Neural cell (in vitro differentiated cells): ENCODE measurements at regions not wholly inside any gene's neighbourhood (a gene's known extent, or its start where the extent isn't known, plus 50 kb on each side); places are given as distances from the start of the nearest gene placed in this dataset.

Experiments
- H2AFZ ChIP-seq: fragments of 200-600, 300-800 bp; sonication (generic), shearing (Covaris generic); 2 replicates; pipeline ENCODE4 v1.6.0; 2014; ENCODE audit warnings: low read depth, mild to moderate bottlenecking, antibody characterized with exemption, low read length, moderate library complexity
- H3F3A ChIP-seq: fragments of 200-600 bp; shearing (Covaris generic); 2 replicates; pipeline ENCODE4 v1.6.1; 2016; ENCODE audit warnings: mild to moderate bottlenecking, moderate library complexity, mixed read lengths, antibody characterized with exemption, low read length; ENCODE audit not compliant: insufficient read depth, poor library complexity, severe bottlenecking
- H3K27ac ChIP-seq: fragments of 200-600, 300-800 bp; sonication (generic), shearing (Covaris generic); 2 replicates; pipeline ENCODE4 v1.5.1; 2014; ENCODE audit warnings: mild to moderate bottlenecking, low read length, moderate library complexity
- H3K27me3 ChIP-seq: fragments of 300-800, 200-600 bp; sonication (generic), shearing (Covaris generic); 2 replicates; pipeline ENCODE4 v1.6.0; 2014; ENCODE audit warnings: mild to moderate bottlenecking, low read depth, low read length, moderate library complexity; ENCODE audit not compliant: insufficient read depth
- H3K36me3 ChIP-seq: fragments of 300-800, 200-600 bp; sonication (generic), shearing (Covaris generic); 2 replicates; pipeline ENCODE4 v1.5.1; 2014; ENCODE audit warnings: mild to moderate bottlenecking, antibody characterized with exemption, low read length, moderate library complexity; ENCODE audit not compliant: insufficient read depth
- H3K4me2 ChIP-seq: fragments of 300-800, 200-600 bp; sonication (generic), shearing (Covaris generic); 2 replicates; pipeline ENCODE4 v1.6.0; 2014; ENCODE audit warnings: mild to moderate bottlenecking, low read length
- H3K4me3 ChIP-seq: fragments of 300-800, 200-600 bp; sonication (generic), shearing (Covaris generic); 2 replicates; pipeline ENCODE4 v1.5.1; 2014; ENCODE audit warnings: mild to moderate bottlenecking, low read length, moderate library complexity
- H3K79me2 ChIP-seq: fragments of 200-600 bp; shearing (Covaris generic); replicated peaks from 2 replicates; pipeline ENCODE4 v1.6.0; 2014; ENCODE audit warnings: mild to moderate bottlenecking, low read length, moderate library complexity; ENCODE audit not compliant: insufficient read depth
- H3K9ac ChIP-seq: fragments of 300-800, 200-600 bp; sonication (generic), shearing (Covaris generic); 2 replicates; pipeline ENCODE4 v1.6.1; 2016; ENCODE audit warnings: mild to moderate bottlenecking, low read length, mixed read lengths
- H3K9me2 ChIP-seq: fragments of 200-600 bp; shearing (Covaris generic); 2 replicates; pipeline ENCODE4 v1.6.1; 2016; ENCODE audit warnings: mild to moderate bottlenecking, low read length, mixed read lengths; ENCODE audit not compliant: insufficient read depth
- H3K9me3 ChIP-seq: fragments of 200-600, 300-800 bp; sonication (generic), shearing (Covaris generic); 2 replicates; pipeline ENCODE4 v1.6.1; 2016; ENCODE audit warnings: mild to moderate bottlenecking, mixed run types, low read length, moderate library complexity, mixed read lengths
- H4K20me1 ChIP-seq: fragments of 200-600 bp; shearing (Covaris generic); 2 replicates; pipeline ENCODE4 v1.6.1; 2016; ENCODE audit warnings: mild to moderate bottlenecking, mixed run types; ENCODE audit not compliant: insufficient read depth
- EP300 ChIP-seq: fragments of 450-650 bp; conservative IDR thresholded peaks from 2 replicates; pipeline ENCODE4 v1.6.1; 2014; ENCODE audit warnings: antibody characterized with exemption, mild to moderate bottlenecking, moderate library complexity; ENCODE audit not compliant: poor library complexity, severe bottlenecking
- EZH2 ChIP-seq: fragments of 200-600, 300-800 bp; shearing (Covaris generic), sonication (generic); IDR thresholded peaks from 2 replicates; pipeline ENCODE4 v1.6.1; 2014; ENCODE audit warnings: antibody characterized with exemption, low read length, borderline replicate concordance, mild to moderate bottlenecking; ENCODE audit not compliant: insufficient read depth, poor library complexity, severe bottlenecking
- MXI1 ChIP-seq: fragments of 450-650 bp; conservative IDR thresholded peaks from 2 replicates; pipeline ENCODE4 v1.6.1; 2014; ENCODE audit warnings: antibody characterized with exemption, mild to moderate bottlenecking; ENCODE audit not compliant: poor library complexity, severe bottlenecking
- POLR2AphosphoS5 ChIP-seq: IDR thresholded peaks from 2 replicates; pipeline ENCODE4 v1.6.1; 2012
- RAD21 ChIP-seq: fragments of 450-650 bp; conservative IDR thresholded peaks from 2 replicates; pipeline ENCODE4 v1.6.1; 2014; ENCODE audit warnings: antibody characterized with exemption, mild to moderate bottlenecking, moderate library complexity
- SMC3 ChIP-seq: fragments of 450-650 bp; conservative IDR thresholded peaks from 2 replicates; pipeline ENCODE4 v1.6.1; 2014; ENCODE audit warnings: antibody characterized with exemption, mild to moderate bottlenecking, moderate library complexity; ENCODE audit not compliant: poor library complexity
- TAF1 ChIP-seq: IDR thresholded peaks from 2 replicates; pipeline ENCODE4 v1.6.1; 2012; ENCODE audit warnings: low read depth
- TF ChIP-seq, protein P1 (sequence below): IDR thresholded peaks from 2 replicates; pipeline ENCODE4 v1.6.1; 2012; ENCODE audit warnings: borderline replicate concordance
- TF ChIP-seq, protein P2 (sequence below): fragments of 450-650 bp; IDR thresholded peaks from 2 replicates; pipeline ENCODE4 v1.5.1; 2014; ENCODE audit warnings: antibody characterized with exemption, mild to moderate bottlenecking, moderate library complexity; ENCODE audit not compliant: poor library complexity, severe bottlenecking

DNA sequence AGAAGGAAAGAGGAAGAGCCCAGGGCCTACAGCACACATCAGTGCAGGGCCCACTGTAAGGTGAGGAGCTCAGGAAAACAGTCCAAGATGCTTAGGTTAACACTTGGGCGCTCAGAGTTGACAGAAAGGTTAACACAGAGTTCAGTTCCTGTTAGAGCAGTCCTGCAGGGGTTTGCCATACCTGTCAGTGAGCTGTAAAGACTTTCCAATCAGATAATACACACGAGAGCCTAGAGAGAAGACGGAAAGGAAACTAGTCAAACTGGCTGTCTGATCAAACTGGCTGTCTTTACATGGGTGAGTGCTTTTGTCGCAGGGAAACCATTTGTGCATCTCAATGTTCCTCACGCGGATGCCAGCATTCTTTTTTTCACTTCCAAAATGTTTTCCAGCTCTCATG is 61.4 kb upstream of the ARHGEF26 start:
- no peaks in the 10 kb centered on the region for H3K9me2 ChIP-seq
- H3K4me2 ChIP-seq: no peak overlapping the region
- no peak for TF ChIP-seq RAD21
- TF ChIP-seq, protein P1, sequence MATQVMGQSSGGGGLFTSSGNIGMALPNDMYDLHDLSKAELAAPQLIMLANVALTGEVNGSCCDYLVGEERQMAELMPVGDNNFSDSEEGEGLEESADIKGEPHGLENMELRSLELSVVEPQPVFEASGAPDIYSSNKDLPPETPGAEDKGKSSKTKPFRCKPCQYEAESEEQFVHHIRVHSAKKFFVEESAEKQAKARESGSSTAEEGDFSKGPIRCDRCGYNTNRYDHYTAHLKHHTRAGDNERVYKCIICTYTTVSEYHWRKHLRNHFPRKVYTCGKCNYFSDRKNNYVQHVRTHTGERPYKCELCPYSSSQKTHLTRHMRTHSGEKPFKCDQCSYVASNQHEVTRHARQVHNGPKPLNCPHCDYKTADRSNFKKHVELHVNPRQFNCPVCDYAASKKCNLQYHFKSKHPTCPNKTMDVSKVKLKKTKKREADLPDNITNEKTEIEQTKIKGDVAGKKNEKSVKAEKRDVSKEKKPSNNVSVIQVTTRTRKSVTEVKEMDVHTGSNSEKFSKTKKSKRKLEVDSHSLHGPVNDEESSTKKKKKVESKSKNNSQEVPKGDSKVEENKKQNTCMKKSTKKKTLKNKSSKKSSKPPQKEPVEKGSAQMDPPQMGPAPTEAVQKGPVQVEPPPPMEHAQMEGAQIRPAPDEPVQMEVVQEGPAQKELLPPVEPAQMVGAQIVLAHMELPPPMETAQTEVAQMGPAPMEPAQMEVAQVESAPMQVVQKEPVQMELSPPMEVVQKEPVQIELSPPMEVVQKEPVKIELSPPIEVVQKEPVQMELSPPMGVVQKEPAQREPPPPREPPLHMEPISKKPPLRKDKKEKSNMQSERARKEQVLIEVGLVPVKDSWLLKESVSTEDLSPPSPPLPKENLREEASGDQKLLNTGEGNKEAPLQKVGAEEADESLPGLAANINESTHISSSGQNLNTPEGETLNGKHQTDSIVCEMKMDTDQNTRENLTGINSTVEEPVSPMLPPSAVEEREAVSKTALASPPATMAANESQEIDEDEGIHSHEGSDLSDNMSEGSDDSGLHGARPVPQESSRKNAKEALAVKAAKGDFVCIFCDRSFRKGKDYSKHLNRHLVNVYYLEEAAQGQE: no peak
- TF ChIP-seq POLR2AphosphoS5: no peak
- TF ChIP-seq, protein P2, sequence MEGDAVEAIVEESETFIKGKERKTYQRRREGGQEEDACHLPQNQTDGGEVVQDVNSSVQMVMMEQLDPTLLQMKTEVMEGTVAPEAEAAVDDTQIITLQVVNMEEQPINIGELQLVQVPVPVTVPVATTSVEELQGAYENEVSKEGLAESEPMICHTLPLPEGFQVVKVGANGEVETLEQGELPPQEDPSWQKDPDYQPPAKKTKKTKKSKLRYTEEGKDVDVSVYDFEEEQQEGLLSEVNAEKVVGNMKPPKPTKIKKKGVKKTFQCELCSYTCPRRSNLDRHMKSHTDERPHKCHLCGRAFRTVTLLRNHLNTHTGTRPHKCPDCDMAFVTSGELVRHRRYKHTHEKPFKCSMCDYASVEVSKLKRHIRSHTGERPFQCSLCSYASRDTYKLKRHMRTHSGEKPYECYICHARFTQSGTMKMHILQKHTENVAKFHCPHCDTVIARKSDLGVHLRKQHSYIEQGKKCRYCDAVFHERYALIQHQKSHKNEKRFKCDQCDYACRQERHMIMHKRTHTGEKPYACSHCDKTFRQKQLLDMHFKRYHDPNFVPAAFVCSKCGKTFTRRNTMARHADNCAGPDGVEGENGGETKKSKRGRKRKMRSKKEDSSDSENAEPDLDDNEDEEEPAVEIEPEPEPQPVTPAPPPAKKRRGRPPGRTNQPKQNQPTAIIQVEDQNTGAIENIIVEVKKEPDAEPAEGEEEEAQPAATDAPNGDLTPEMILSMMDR: no peak
- no peak for TF ChIP-seq MXI1
- no peak for TF ChIP-seq EZH2
- TF ChIP-seq TAF1: no peak
- no peaks in the 10 kb centered on the region for H3K27me3 ChIP-seq
- no peaks in the 10 kb centered on the region for H4K20me1 ChIP-seq
- no peaks in the 10 kb centered on the region for H3K36me3 ChIP-seq
- H3K79me2 ChIP-seq: no peaks in the 10 kb centered on the region
- no peak overlapping the region for H2AFZ ChIP-seq
- no peak overlapping the region for H3K27ac ChIP-seq
- H3F3A ChIP-seq: no peaks in the 10 kb centered on the region
- no peaks in the 10 kb centered on the region for H3K9me3 ChIP-seq
- no peak overlapping the region for H3K9ac ChIP-seq
- H3K4me3 ChIP-seq: no peak overlapping the region

DNA sequence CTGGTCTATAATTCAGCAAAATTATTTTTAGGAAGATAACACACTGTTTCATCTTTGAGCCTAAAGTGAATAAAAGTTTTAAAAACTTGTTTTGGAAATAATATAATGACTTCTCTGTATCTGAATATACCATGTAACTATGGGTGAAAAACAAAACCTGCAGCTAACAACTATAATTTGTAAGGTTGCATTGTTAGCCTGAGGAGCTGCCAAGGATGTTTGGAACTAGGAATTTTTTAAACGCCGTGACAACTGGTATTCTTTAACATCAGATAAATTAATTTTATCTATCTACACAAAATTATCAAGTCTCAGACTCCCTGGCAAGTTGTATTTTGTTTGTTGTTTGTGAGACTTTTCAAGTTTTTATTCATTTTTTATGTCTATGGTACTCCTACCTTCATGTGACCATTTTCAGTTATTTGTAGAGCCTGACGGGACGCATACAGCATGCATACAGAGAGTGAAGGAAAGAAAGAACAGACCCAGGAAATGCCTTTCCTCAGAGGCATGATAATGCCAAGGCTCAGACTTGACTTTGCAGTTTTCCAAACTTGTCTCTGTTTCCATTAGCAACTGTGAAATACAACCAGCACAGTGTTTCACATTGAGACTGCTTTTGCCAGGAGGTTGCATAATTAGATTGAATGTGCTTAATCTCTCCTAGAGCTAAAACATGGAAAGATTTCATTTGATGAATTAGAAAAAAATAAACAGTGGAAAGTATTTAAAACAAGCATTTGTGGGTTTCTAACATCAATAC is 60.8 kb upstream of the ARHGEF26 start:
- Histone ChIP-seq H3K9me3 (no peaks in the 10 kb centered on the region), H2AFZ (no peak overlapping the region), H3K4me2 (no peak overlapping the region), H3K9ac (no peak overlapping the region), H3K27ac (no peak overlapping the region), H3K27me3 (no peaks in the 10 kb centered on the region), H3K9me2 (no peaks in the 10 kb centered on the region), H3K79me2 (no peaks in the 10 kb centered on the region), H3K4me3 (no peak overlapping the region), H3F3A (no peaks in the 10 kb centered on the region), H4K20me1 (no peaks in the 10 kb centered on the region), H3K36me3 (no peaks in the 10 kb centered on the region)
- TF ChIP-seq POLR2AphosphoS5 (no peak), TAF1 (no peak), RAD21 (no peak), SMC3 (no peak), MXI1 (no peak), EP300 (no peak)
- TF ChIP-seq, protein P2: no peak
